H1 (cell line): ENCODE measurements at regions not wholly inside any gene's neighbourhood (a gene's known extent, or its start where the extent isn't known, plus 50 kb on each side); places are given as distances from the start of the nearest gene placed in this dataset.
"Not testable (repeated sequence)": the region's sequence is repeated elsewhere in the genome, so short reads cannot be mapped to it uniquely, and the experiment has no call there.

Experiments
- CTCF ChIA-PET: fragments of 300-600 bp; sonication (Branson Sonifier 250); formaldehyde crosslinking; loops from one replicate; lab custom pipeline; 2021; ENCODE audit not compliant: partially characterized antibody; lab: Charles Lee
- POLR2A ChIA-PET: fragments of 300-600 bp; sonication (Branson Sonifier 250); formaldehyde crosslinking; loops from one replicate; lab custom pipeline; 2021; ENCODE audit warnings: inconsistent platforms; ENCODE audit not compliant: partially characterized antibody; lab: Charles Lee
- DNase-seq, 2 experiments: peaks; one replicate each; pipeline versions ENCODE4 v3.0.0 to v3.0.0-alpha.2; 2010 to 2022; ENCODE audit warnings: low spot score in 2 of 2, low read depth in 1 of 2, mixed read lengths in 1 of 2
- FAIRE-seq: peaks from 2 replicates; lab custom pipeline; 2011; peaks lifted over from hg19 to GRCh38; lab: Jason Lieb, UNC
- H2AFZ ChIP-seq: 2 replicates; pipeline ENCODE4 v1.8.1; 2012; ENCODE audit warnings: low read length, inconsistent platforms
- H2AK5ac ChIP-seq: 2 replicates; pipeline ENCODE4 v1.6.1; 2013; ENCODE audit warnings: low read depth, low read length
- H2BK120ac ChIP-seq: replicated peaks from 2 replicates; pipeline ENCODE3; 2013; ENCODE audit warnings: low read depth, low read length, inconsistent platforms
- H2BK12ac ChIP-seq: 2 replicates; pipeline ENCODE4 v1.6.1; 2013; ENCODE audit warnings: low read depth, low read length
- H2BK15ac ChIP-seq: 2 replicates; pipeline ENCODE4 v1.6.1; 2013; ENCODE audit warnings: low read length
- H2BK20ac ChIP-seq: 2 replicates; pipeline ENCODE4 v1.6.1; 2013; ENCODE audit warnings: low read length
- H2BK5ac ChIP-seq: 2 replicates; pipeline ENCODE4 v1.6.1; 2013; ENCODE audit warnings: low read depth, low read length
- H3K14ac ChIP-seq: 2 replicates; pipeline ENCODE4 v1.6.1; 2013; ENCODE audit warnings: inconsistent platforms; ENCODE audit not compliant: insufficient read length
- H3K18ac ChIP-seq: 2 replicates; pipeline ENCODE4 v1.6.1; 2013; ENCODE audit warnings: low read length; ENCODE audit errors: extremely low read depth
- H3K23ac ChIP-seq: 2 replicates; pipeline ENCODE4 v1.6.1; 2013; ENCODE audit warnings: inconsistent platforms; ENCODE audit not compliant: insufficient read length
- H3K23me2 ChIP-seq: 2 replicates; pipeline ENCODE4 v1.6.1; 2013; ENCODE audit warnings: low read depth, low read length
- H3K27ac ChIP-seq: 2 replicates; pipeline ENCODE4 v1.6.1; 2011; ENCODE audit warnings: low read depth, low read length, inconsistent platforms
- H3K27me3 ChIP-seq, 4 experiments: replicated peaks in 1 of 4; 1 replicate in 1 of 4; 2 replicates in 3 of 4; pipeline versions ENCODE4 v1.6.1 to v1.8.1; 2011 to 2013; ENCODE audit warnings: low read length in 3 of 4, mild to moderate bottlenecking in 3 of 4, inconsistent platforms in 2 of 4, mixed read lengths in 2 of 4, moderate library complexity in 1 of 4; ENCODE audit not compliant: control insufficient read depth in 3 of 4, insufficient read depth in 3 of 4; ENCODE audit errors: extremely low read depth in 1 of 4
- H3K36me3 ChIP-seq, 4 experiments: 2 replicates each; pipeline versions ENCODE4 v1.6.1 to v1.8.1; 2011 to 2013; ENCODE audit warnings: mild to moderate bottlenecking in 4 of 4, low read length in 3 of 4, moderate library complexity in 2 of 4, control low read depth in 1 of 4, inconsistent platforms in 1 of 4; ENCODE audit not compliant: insufficient read depth in 4 of 4, control insufficient read depth in 2 of 4
- H3K4ac ChIP-seq: replicated peaks from 2 replicates; pipeline ENCODE3; 2013; ENCODE audit warnings: low read length, low read depth, mixed read lengths, inconsistent platforms; ENCODE audit not compliant: insufficient read length
- H3K4me1 ChIP-seq, 4 experiments: replicated peaks in 1 of 4; 1 replicate in 1 of 4; 2 replicates in 3 of 4; pipeline versions ENCODE4 v1.6.1 to v1.8.1; 2011 to 2013; ENCODE audit warnings: low read length in 3 of 4, inconsistent platforms in 2 of 4, mixed read lengths in 1 of 4; ENCODE audit not compliant: insufficient read depth in 4 of 4, control insufficient read depth in 3 of 4
- H3K4me2 ChIP-seq, 2 experiments: 2 replicates each; pipeline versions ENCODE4 v1.6.1 to v1.8.1; 2011 to 2013; ENCODE audit warnings: low read depth in 2 of 2, low read length in 2 of 2, control low read depth in 1 of 2, inconsistent platforms in 1 of 2, mild to moderate bottlenecking in 1 of 2; ENCODE audit not compliant: insufficient read depth in 1 of 2
- H3K4me3 ChIP-seq, 4 experiments: fragments of 200-600, 300-600 bp in 1 of 4; sonication (generic), shearing (Covaris generic), sonication (Bioruptor Twin) in 1 of 4; 2 replicates each; pipeline versions ENCODE4 v1.5.1 to v1.8.1; 2011 to 2016; ENCODE audit warnings: low read length in 4 of 4, low read depth in 3 of 4, control low read depth in 2 of 4, inconsistent platforms in 2 of 4, mild to moderate bottlenecking in 2 of 4, mixed read lengths in 1 of 4, moderate library complexity in 1 of 4; ENCODE audit not compliant: insufficient read depth in 2 of 4; ENCODE audit errors: extremely low read depth in 1 of 4
- H3K56ac ChIP-seq: replicated peaks from 2 replicates; pipeline ENCODE3; 2013; ENCODE audit warnings: low read depth, mild to moderate bottlenecking, mixed read lengths, low read length, inconsistent platforms; ENCODE audit not compliant: insufficient read length
- H3K79me1 ChIP-seq: 2 replicates; pipeline ENCODE4 v1.6.1; 2013; ENCODE audit warnings: low read depth, low read length, control low read depth
- H3K79me2 ChIP-seq, 2 experiments: 2 replicates each; pipeline versions ENCODE4 v1.6.1 to v1.8.1; 2012 to 2013; ENCODE audit warnings: low read length in 2 of 2, mild to moderate bottlenecking in 2 of 2, inconsistent platforms in 1 of 2; ENCODE audit not compliant: insufficient read depth in 2 of 2, control insufficient read depth in 1 of 2
- H3K9ac ChIP-seq, 4 experiments: replicated peaks in 1 of 4; 1 replicate in 1 of 4; 2 replicates in 3 of 4; pipeline versions ENCODE4 v1.6.1 to v1.8.1; 2011 to 2013; ENCODE audit warnings: low read depth in 3 of 4, low read length in 3 of 4, control low read depth in 2 of 4, mild to moderate bottlenecking in 2 of 4, moderate library complexity in 2 of 4, inconsistent platforms in 1 of 4; ENCODE audit errors: extremely low read depth in 1 of 4
- H3K9me3 ChIP-seq, 2 experiments: 2 replicates each; pipeline versions ENCODE4 v1.6.1 to v1.8.1; 2012 to 2013; ENCODE audit warnings: mild to moderate bottlenecking in 2 of 2, moderate library complexity in 2 of 2, control low read depth in 1 of 2, inconsistent platforms in 1 of 2, low read depth in 1 of 2, low read length in 1 of 2, mixed read lengths in 1 of 2; ENCODE audit not compliant: insufficient read depth in 2 of 2
- H4K20me1 ChIP-seq, 2 experiments: replicated peaks in 1 of 2; 2 replicates each; pipeline versions ENCODE3 to v1.8.1; 2011 to 2013; ENCODE audit warnings: inconsistent platforms in 2 of 2, low read length in 2 of 2, mild to moderate bottlenecking in 1 of 2; ENCODE audit not compliant: insufficient read depth in 2 of 2, control insufficient read depth in 1 of 2
- H4K5ac ChIP-seq: 2 replicates; pipeline ENCODE4 v1.6.1; 2013; ENCODE audit warnings: low read length, low read depth, mixed read lengths, inconsistent platforms; ENCODE audit not compliant: insufficient read length
- H4K8ac ChIP-seq: 2 replicates; pipeline ENCODE4 v1.8.0; 2013; ENCODE audit warnings: mild to moderate bottlenecking, moderate library complexity, low read length, inconsistent platforms; ENCODE audit not compliant: insufficient read depth; ENCODE audit errors: extremely low read depth
- H4K91ac ChIP-seq: replicated peaks from 2 replicates; pipeline ENCODE3; 2013; ENCODE audit warnings: low read length, mixed read lengths, inconsistent platforms; ENCODE audit not compliant: insufficient read length
- WGBS, 2 experiments: shearing (Covaris generic) in 1 of 2; methylation state at CpG; one replicate each; pipeline versions ENCODE4 v1.1.6 to v1.1.7; 2013 to 2015; ENCODE audit warnings: low lambda C conversion rate in 2 of 2, mixed read lengths in 2 of 2, inconsistent platforms in 1 of 2, low coverage in 1 of 2, missing lambda C conversion rate in 1 of 2; ENCODE audit not compliant: insufficient replicate concordance in 2 of 2, insufficient coverage in 1 of 2, insufficient read length in 1 of 2; ENCODE audit errors: extremely low coverage in 1 of 2, missing lambda C conversion rate in 1 of 2; 5-methylcytosine and 5-hydroxymethylcytosine counted together

GRCh38 chr2:179314729-179315128 lies 50.1 kb upstream of the SESTD1 start:
- H2BK20ac ChIP-seq, H3K56ac ChIP-seq, DNase-seq, H3K4me1 ChIP-seq, H2AK5ac ChIP-seq, H4K8ac ChIP-seq, H4K5ac ChIP-seq, H3K36me3 ChIP-seq, H3K79me1 ChIP-seq, H3K9ac ChIP-seq, H3K14ac ChIP-seq, H3K79me2 ChIP-seq, H4K20me1 ChIP-seq, H3K4me3 ChIP-seq, H2BK12ac ChIP-seq, H3K4me2 ChIP-seq, H3K27ac ChIP-seq, POLR2A ChIA-PET, H3K27me3 ChIP-seq, H3K23me2 ChIP-seq, H3K18ac ChIP-seq, H2BK15ac ChIP-seq, FAIRE-seq, CTCF ChIA-PET, H3K4ac ChIP-seq, H2BK5ac ChIP-seq, H3K23ac ChIP-seq, H2AFZ ChIP-seq, H3K9me3 ChIP-seq, H2BK120ac ChIP-seq, H4K91ac ChIP-seq: not testable (repeated sequence)
- 93% methylated on average over 9 of the region's 9 CpGs; no CpG with 5 or more reads in 1 of the 2 experiments for WGBS, 2 experiments
